Stimulated activated CD8-positive, alpha-beta memory T cell treated with anti-CD3 and anti-CD28 coated beads, Interleukin-7, amount 100 ng/mL, for 48 hours (primary cell): ENCODE measurements at regions not wholly inside any gene's neighbourhood (a gene's known extent, or its start where the extent isn't known, plus 50 kb on each side); places are given as distances from the start of the nearest gene placed in this dataset.

ENCODE experiments used
- DNase-seq, 2 donors: peaks; one replicate each; pipeline ENCODE4 v3.0.0-alpha.2; 2020; ENCODE audit warnings: low read depth in 1 of 2; ENCODE audit errors: extremely low read depth in 1 of 2

DNA sequence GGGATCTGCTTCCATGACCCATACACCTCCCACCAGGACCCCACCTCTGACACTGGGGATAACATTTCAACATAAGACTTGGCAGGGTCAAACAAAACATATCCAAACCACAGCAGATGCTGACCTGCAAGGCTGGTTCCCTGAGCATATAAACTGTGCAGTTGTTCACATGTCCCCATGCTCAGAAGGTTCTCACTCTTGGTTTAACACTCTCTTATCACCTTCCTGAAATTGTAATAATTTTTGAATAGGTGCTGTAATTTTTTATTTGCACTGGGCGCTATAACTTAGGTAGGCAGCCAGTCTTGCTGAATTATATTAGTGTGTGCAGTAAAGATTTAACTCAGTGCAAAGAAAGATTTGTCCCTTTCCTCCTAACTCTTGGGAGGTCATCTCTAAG lies 824.8 kb upstream of the SOX9 start:
- no peak for DNase-seq

DNA sequence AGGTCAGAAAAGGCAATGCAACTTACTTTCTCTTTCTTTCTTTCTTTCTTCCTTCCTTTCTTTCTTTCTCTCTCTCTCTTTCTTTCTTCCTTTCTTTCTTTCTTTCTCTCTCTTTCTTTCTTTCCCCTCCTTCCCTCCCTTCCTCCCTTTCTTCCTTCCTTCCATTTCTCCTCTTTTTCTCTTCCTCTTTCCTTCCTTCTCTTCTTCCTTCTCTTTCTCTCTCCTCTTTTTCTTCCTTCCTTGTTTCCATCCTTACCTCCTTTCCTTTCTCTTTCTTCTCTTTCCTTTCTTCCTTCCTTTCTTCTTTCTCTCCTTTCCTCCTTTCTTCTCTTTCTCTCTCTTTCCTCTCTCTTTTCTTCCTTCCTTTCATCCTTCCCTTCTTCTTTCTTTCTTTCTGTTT lies 819.8 kb upstream of the SOX9 start:
- no peak for DNase-seq

DNA sequence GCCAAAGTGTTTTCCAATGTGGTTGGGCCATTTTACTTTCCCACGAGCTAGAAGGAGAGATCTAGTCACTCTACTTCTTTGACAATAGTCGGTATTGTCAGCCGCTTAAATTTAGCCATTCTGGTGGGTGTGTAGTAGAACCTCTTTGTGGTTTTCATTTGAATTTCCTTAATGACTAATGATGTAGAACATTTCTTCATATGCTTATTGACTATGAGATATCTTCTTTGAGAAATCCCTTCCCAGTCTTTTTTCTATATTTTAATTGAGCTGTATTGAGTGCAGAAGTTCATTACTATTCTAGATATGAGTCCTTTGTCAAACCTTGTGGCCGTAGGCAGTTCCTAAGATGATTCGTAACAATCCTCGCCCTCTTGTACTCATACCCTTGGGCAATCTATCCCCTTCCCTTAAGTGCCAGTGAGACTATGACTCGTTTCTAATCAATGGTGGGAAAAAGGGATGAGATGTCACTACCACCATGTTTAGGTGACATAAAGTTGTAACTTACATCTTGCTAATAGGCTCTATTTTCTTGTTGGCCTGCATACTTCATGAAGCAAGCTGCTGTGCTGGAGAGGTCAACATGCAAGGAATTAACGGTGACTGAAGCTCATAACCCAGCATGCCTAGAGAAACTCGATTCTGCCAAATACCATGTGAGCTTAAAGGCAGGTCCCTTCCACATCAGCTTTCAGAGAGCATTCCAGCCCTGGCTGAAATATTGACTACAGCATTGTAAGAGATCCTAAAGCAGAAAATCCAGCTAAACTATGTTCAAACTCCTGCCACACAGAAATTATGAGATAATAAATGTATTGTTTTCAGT lies 817.9 kb upstream of the SOX9 start:
- DNase-seq: no peak

DNA sequence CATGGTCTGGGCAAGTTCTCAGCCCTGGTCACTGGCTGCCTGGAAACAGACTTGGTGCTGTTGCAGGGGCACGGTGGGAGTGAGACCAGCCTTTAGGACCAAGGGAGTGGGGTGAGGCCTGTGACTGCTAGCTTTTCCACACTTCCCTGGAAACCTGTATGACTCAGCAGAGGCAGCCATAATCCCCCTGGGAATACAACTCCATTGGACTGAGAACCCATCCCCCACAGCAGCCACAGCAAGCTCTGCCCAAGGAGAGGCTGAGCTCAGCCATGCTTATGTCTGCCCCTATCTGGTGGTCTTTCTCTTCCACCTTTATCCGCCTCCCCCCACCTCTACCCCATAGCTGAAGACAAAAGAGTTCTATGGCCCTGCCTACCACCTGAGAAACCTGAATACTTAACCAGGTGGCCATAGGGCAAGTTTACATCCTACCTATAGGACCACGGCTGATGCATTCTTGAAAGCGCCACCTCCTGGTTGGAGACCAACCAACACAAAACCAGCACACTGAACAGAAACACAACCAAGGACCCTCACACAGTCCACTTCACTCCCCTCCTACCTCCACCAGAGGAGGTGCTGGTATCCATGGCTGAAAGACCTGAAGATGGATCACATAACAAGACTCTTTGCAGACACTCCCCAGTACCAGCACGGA lies 816.2 kb upstream of the SOX9 start:
- no peak for DNase-seq

DNA sequence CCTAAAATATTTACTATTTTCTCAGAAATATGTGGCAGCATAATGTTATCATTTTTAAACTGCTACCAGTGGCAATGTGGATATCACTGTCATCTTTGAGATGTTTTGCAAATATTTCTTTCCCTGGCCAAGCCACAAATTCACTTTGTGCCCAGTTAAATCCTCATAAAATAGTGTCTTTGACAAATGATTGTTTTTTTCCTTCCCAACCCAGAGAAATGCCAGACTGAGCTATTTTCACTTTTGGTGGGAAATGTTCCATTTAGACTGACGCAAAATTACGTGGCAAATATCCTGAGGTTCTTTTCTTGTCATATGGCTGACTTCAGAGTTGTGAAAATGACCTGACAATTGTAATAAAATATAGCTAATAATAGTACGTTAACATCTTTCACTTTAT lies 807.0 kb upstream of the SOX9 start:
- no peak for DNase-seq

DNA sequence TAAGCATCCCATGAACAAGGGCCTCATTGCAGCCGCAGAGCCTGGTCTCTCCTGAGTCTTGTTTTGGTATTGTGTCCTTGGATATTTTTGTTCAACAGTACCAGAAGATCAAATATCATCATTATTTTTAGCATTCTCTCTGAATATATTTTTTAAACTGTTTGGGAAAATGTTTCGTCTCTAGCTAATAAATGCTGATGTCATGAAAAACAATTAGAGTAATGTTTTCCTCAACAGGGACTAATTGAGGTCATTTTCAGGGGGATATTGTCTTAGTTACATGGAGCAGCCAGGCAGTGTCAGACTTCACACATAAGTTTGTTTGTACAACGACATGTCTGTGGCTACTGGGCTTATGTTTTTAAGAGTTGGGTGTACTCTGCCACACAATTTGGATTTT lies 805.3 kb upstream of the SOX9 start:
- DNase-seq: no peak

DNA sequence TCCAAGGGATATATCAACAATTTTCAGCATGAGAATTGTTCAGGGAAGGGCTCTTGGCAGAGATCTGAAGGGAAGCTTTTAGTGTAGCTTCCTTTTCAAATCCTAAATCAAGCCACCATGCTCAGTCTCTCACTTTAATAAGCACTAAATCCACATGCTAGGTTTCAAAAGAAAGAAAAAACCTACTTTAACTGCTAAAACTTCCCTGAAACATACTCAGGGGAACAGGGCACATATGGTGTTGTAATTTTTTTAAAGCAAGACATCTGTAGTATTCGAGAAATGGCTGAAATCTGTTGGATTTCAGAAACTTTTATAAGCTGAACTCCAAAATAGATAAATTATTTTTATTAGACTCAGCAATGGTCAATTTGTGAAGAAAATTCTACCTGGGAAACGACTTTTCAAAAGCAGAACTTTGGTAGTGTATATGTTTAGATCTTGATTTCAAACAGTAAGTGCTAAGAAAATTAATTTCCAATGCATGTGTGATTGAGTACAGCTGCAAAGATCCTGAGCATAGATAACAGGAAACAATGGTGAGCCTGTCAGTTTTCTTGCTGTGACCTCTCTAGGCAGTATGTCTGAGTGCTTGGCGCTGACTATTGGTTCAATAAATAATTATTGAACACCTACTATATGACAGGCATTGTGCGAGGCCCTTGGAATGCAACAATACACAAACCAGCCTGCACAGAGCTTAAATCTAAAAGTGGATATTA lies 804.5 kb upstream of the SOX9 start:
- no peak for DNase-seq

DNA sequence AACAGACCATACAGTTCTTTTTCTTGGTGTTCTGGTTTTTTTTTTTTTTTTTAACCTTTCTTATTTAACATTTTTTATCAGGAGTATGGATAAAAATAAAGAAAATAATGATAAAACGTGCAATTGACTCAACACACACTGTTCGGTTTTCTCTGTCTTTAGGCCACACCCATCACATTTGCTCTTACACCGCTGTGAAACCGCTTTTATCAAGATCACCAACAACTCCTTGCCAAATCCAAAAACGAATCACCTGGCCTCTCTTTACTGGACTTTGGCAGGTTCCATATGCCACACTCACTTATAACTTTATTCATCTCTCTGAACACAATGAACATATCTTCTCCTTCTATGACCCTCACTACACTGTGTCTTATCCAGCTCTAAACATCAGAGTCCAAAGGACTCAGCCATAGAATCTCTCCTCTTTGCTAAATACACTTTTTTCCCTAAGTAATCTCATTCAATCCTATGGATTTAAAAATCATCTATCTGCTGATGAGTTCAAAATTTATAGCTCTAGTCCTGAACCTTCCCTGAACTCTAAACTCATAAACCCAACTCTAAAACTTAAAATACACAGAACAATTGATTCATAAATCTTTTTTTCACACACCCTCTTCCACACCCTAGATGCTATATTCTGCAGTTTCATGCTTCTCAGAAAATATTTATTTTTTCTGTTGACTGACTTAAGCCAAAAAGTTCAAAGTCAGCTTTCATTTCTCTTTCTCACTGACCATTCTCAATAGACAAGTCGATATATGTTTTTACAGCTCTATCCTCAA lies 800.6 kb upstream of the SOX9 start:
- DNase-seq: no peak

DNA sequence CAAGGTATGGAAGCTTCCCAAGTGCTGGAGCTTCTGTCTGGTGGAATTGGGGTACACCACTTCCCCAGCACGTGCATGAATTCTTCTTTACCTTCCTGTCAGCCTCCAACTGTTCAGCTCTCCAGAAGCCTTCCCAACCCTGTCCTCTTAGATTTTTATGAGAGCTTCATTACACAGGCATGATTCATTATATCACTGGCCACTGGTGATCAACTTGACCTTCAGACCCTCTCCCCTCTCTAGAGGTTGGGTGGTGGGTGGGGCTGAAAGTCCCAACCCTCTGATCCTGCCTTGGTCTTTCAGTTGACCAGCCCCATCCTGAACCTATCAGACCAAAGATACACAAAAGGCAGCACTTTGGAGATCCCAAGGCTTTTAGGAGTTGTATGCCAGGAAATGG lies 795.7 kb upstream of the SOX9 start:
- DNase-seq: no peak

DNA sequence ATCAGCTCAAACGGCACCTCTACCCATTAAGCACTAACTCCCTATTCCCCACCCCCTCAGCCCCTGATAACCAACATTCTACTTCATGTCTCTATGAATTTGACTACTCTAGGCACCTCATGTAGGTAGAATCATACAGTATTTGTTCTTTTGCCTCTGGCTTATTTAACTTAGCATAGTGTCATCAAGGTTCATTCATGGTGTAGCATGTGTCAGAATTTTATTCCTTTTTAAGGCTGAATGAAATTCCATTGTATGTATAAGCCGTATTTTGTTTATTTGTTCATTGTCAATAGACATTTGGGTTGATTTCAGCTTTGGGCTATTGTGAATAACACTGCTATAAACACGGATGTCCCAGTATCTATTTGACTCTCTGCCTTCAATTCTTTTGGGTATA lies 794.9 kb upstream of the SOX9 start:
- no peak for DNase-seq

DNA sequence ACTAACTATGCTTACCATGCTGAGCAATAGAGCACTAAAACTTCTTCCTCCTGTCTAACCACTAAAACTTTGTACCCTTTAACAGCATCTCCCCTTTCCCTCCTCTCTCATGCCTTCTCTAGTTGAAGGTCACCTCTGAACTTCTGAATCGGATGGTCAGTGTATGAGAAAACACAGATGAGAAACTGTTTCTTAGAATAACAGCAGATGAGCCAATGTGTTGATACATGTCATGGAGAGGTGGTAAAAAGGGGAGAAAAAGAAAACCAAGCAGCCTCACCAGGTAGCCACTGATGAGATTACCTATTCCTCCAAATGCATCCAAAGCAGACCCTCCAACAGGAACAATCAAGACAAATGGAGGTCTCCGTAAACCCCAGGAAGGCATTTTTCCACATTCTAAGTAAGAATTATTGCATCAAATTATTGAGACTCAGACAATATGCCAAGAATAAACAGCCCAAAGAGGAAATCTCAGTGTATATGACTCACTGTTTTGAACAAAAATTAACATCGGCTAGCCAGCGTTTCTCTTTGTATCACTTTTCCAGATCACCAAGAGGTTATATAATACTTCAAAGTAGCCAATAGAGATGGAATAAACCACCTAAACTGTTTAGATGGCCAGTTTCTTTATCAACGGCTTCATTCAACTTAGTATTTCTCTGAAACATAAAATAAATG lies 793.3 kb upstream of the SOX9 start:
- DNase-seq: no peak

DNA sequence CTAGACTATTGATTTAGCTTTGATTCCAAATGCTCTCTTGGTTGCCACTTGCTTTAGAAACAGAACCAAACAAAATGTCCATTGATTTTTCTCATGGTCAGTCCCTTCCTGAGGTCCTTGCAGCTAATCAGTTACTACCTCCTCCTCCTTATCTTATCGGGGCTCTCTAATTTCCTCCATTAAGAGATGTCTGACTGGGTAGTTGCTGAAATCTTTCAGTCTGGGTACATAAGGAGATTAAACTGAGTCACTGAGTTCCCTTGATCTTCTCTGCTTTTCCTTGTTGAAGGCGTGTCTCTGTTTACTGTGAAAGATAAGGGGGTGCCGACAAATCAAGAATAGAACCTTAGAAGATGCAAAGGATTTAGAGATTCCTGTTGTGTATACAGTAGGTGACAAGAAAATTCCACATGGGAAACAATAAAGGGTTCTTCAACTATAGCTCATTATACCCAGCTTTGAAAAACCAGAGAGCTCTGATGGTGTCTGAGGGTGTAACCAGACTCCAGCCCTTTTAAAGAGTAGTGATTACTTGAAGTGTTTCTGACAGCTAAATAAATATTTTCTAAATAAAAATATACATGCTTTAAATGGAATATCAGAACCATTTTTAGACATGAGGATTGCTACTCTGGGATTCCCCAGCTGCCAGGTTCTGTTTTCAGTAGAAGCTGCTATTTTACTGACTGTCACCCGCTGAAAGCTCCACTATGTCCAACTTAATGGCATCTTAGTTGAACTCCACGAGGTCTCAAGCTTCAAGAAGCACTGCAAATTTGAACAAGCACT lies 791.3 kb upstream of the SOX9 start:
- no peak for DNase-seq

DNA sequence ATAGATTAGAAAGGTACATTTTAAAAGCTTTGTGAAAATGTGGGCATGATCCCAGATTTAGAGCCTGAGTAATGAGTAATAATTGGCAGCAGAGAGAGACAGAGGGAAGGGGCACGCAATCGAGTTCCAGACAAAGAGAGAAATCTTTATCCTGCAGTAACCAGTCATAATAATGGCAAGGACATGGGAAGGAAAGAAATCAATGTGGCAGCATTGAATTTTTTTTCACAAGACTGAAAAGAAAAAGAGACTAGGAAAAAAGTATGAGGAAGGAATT lies 790.8 kb upstream of the SOX9 start:
- DNase-seq: no peak

DNA sequence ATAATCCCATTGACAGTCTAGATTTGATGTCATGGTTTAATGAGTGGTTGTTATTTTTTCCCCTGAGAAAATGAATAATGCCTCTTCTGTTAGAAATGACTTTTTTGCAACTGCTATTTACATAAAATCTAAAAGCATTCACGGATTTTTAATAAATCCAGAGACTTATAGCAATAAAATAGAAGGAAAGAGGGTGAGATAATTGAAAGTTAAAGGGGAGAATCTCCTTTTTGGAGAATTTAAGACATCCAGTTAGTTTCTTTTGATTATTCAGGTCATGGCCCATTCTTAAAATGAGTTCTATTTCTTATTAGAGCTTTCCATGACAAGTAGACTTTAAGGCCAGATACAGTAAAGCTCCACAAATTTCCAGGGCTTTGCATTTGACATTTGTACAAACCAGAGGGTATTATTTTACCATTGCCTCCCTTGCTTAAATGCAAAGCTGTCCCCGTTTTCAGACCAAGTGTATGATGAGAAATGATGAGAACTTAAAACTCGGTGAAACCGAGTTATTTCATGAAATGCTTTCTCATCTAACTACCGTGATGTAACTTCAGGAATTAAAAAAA lies 789.0 kb upstream of the SOX9 start:
- DNase-seq: no peak

DNA sequence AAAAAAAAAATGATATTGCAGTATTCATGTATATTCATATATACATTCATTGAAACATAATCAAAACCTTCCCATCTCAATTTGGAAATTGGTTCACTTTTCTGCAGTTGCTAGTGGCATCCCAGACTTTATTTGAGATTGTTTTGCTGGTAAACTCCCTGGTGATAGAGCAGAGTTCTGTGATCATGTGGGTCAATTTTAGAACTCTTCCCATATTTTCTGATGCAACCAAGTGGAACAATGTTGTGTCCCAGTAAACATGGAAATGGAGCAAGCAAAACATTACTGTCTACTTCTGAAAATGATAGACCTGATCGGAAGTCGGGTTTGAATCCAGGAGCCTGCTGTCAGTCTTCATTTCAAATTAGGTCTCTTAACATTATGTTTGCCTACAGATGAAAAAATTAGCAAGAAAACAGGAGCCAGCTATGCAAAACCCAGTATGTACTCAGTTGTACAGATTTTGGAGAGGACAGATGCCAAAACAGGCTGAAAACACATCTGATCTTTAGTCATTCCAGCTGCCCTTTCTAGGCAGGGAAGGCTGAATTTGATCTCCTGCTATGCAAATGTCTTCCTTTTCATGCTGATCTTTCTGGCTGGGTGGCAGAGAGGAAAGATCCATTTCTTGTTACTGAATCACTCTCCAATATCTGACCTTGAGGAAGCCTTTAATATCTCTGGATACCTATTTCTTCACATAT lies 786.6 kb upstream of the SOX9 start:
- DNase-seq: no peak

DNA sequence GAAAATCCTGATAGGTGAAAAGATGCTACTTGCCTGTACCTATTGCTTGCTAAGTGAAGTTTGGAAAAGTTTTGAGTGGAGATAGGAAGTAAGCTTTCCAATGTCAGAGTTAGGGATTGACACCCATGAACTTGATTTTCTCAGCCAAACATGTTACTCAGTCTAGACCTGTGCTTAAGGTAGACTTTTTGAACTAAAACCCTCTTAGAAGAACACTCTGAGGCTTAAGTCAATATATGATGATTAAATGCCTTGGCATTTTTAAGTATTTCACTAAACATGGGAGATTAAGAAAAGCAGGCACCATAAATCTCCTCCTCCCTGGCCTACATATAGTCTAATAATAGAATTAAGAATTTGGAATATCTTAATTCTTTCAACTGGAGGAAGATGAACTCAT lies 785.6 kb upstream of the SOX9 start:
- no peak for DNase-seq

DNA sequence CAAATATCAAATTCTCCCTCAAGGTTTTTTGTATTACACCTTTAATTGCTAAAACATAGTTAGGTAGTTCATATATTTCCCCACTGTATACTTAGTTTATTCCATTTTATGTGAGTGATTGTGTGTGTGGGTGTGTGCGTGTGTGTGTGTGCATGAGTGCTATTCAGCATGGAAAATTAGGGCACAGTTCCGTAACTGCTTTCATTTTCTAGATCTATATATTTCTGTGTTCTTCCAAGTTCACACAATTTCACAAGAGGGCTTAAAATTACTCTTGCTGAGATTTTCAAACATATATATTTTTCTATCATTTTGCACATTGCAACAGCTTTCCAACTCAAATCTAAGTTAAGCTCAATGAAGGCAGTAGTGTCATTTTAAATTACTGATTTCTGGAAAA lies 782.9 kb upstream of the SOX9 start:
- no peak for DNase-seq

DNA sequence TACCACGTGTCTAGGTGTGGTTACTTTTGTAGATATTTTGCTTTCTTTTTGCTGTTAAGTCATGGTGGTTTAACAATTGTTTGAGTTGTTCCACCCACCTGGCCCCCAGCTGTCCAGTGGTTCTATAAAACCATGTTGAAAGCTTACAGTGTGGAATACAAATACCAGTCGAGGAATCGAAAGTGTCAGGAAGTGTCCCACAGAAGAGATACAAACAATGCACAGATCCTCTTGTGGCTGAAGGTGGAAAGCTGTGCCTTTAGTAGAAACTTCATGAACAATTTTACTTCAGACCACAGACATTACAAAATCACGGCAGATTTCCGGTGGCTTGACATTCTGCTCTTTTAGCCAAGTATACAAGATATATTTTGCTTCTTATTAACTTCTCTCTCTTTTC lies 782.4 kb upstream of the SOX9 start:
- no peak for DNase-seq

DNA sequence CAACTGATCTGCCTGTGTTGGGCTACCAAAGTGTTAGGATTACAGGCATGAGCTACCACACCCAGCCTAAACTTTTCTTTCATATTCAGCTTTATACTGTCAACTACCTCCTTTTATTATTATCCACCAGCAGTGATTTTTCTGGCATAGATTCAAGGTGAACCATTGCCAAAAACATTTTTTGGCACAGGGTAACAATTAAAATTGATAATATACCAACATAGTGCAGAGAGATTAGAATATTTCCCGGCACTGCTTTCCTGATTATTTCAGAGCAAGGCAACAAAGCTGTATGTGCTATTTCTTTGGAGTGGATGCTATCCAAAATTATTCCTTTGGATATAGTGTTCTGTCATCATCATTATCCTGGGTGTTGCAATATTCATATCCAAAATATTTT lies 781.6 kb upstream of the SOX9 start:
- no peak for DNase-seq
